ENCODE measurements at regions not wholly inside any gene's neighbourhood (a gene's known extent, or its start where the extent isn't known, plus 50 kb on each side); places are given as distances from the start of the nearest gene placed in this dataset.

DNA sequence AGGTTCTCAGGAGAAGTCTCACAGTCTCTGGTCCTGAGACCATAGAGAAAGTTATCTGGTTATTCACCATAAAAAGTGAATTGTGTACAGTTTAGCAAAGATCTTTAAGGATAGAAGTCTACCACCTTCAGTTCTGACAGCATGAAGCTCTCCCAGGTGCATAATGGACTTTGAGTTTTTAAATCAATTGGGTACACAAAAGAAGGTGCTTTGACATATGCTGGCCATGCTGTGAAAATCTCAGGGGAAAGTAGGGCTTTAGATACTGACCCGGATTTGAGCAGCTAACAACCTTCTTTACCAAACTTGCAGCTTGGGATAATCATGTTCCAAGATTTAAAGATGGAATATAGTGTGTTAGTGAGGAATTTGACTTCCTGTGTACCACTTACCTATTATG is 264.2 kb downstream of the ZSWIM6 start:
- ATAC-seq (ENCODE audit: low FRiP score) = no peak

DNA sequence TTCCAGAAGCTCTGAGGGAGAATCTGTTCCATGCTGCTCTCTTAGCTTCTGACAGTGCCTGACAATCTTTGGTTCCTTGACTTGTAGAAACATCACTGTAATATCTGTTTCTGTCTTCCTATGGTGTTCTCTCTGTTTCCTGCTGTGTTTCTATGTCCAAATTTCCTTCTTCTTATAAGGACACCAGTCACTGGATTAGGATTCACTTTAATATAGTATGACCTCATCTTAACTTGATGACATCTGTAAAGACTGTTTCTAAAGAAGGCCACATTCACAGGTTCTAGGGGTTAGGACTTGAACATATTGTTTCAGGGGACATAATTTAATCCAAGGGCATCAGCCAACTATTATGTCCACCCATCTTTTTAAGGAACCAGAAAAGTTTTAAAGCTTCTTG is 265.6 kb downstream of the ZSWIM6 start:
- H3K36me3 ChIP-seq (ENCODE audit: control insufficient read depth in 1 of 2, insufficient read depth in 2 of 2, low read length in 1 of 2) = no peaks in the 10 kb centered on the region
- no peak for ATAC-seq (ENCODE audit: low FRiP score)
- no peak overlapping the region for H3K4me3 ChIP-seq (ENCODE audit: low read length in 2 of 2)
- no peaks in the 10 kb centered on the region for H3K9me3 ChIP-seq (ENCODE audit: control insufficient read depth, low read length)
- H3K27ac ChIP-seq (ENCODE audit: low read depth in 1 of 2, low read length in 2 of 2) = no peak overlapping the region
- H3K4me1 ChIP-seq (ENCODE audit: control insufficient read depth in 1 of 2, insufficient read depth in 2 of 2, low read length in 2 of 2) = peaks cover 0 to 3% of the 10 kb centered on the region in 2 donors
- intact Hi-C loops (cut with DNase I) = no loop called here
- no peaks in the 10 kb centered on the region for H3K27me3 ChIP-seq (ENCODE audit: control insufficient read depth in 1 of 2, insufficient read depth in 2 of 2, low read length in 1 of 2)
- no peak for DNase-seq

More for the DNA sequence above, 264.2 kb downstream of the ZSWIM6 start:
- Histone ChIP-seq H3K27ac (ENCODE audit: low read depth in 1 of 2, low read length in 2 of 2) (no peak overlapping the region), H3K9me3 (ENCODE audit: control insufficient read depth, low read length) (no peaks in the 10 kb centered on the region), H3K4me1 (ENCODE audit: control insufficient read depth in 1 of 2, insufficient read depth in 2 of 2, low read length in 2 of 2) (peaks cover 0 to 3% of the 10 kb centered on the region in 2 donors), H3K4me3 (ENCODE audit: low read length in 2 of 2) (no peak overlapping the region), H3K27me3 (ENCODE audit: control insufficient read depth in 1 of 2, insufficient read depth in 2 of 2, low read length in 1 of 2) (no peaks in the 10 kb centered on the region), H3K36me3 (ENCODE audit: control insufficient read depth in 1 of 2, insufficient read depth in 2 of 2, low read length in 1 of 2) (no peaks in the 10 kb centered on the region)
- WGBS, 2 donors = 86 to 89% methylated on average over 1 of the region's 1 CpG
- intact Hi-C loops (cut with DNase I) = no loop called here
- no peak for DNase-seq

DNA sequence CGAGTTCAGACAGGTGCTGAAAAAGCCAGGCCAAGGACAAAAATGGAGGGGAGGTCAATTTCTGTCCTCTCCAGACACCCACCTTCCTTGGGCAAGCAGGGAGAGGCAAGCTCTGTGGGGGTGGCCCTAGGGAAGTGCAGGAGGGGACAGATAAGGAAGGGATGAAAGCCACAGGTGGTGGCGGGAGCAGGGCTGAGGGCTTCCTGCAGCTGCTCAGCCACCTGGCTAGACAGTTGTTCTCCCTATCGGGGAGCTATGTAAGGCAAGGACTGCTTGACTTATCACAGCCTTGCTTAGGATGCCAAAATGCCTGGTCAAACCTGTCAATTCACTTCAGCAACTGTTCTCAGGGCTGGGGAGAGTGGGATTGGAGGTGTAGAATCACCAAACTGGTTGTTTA is 266.1 kb downstream of the ZSWIM6 start:
- DNase-seq (no peak), ATAC-seq (ENCODE audit: low FRiP score) (no peak)
- Histone ChIP-seq H3K4me3 (ENCODE audit: low read length in 2 of 2) (no peak overlapping the region), H3K4me1 (ENCODE audit: control insufficient read depth in 1 of 2, insufficient read depth in 2 of 2, low read length in 2 of 2) (peaks cover 0 to 3% of the 10 kb centered on the region in 2 donors), H3K9me3 (ENCODE audit: control insufficient read depth, low read length) (no peaks in the 10 kb centered on the region), H3K36me3 (ENCODE audit: control insufficient read depth in 1 of 2, insufficient read depth in 2 of 2, low read length in 1 of 2) (no peaks in the 10 kb centered on the region), H3K27me3 (ENCODE audit: control insufficient read depth in 1 of 2, insufficient read depth in 2 of 2, low read length in 1 of 2) (no peaks in the 10 kb centered on the region), H3K27ac (ENCODE audit: low read depth in 1 of 2, low read length in 2 of 2) (no peak overlapping the region)
- intact Hi-C loops (cut with DNase I) = no loop called here
- 94 to 95% methylated on average over 3 of the region's 3 CpGs for WGBS, 2 donors

DNA sequence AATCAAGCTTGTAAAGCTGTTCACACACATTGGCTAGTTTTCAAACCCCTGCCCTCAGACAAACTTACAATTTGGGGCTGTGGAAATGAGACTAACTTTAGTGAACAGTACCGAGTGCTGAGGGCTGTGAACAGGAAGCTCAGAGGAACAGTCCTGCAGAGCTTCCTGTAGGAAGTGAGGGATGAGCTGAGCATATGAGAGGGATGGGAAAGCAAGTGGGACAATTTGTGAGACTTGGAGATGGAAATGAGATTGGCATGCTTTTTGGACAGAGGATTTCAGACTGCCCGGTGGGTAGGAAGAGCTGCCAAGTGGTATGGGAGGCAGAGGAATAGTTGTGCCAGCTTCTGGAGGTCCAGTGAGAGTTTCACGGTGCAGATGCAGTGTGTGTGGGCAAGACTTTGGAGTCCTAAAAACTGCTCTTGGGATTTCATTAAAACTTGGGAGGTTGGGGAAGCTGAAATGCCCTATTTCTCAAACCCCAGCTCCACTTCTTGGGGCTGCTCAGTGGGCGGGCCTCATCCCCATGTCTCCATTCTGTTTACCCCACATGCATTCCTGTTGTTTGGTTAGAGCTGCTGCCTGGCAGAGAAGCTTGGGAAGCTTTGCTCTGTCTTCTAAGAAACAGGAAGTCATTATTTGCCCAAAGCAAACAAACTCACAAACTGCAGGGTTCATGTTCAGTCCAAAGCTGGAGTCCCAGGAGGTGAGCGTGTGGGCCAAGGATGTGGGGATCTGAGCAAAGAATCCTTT is 267.5 kb downstream of the ZSWIM6 start:
- Histone ChIP-seq H3K36me3 (ENCODE audit: control insufficient read depth in 1 of 2, insufficient read depth in 2 of 2, low read length in 1 of 2) (no peaks in the 10 kb centered on the region), H3K27ac (ENCODE audit: low read depth in 1 of 2, low read length in 2 of 2) (no peak overlapping the region), H3K9me3 (ENCODE audit: control insufficient read depth, low read length) (no peaks in the 10 kb centered on the region), H3K4me1 (ENCODE audit: control insufficient read depth in 1 of 2, insufficient read depth in 2 of 2, low read length in 2 of 2) (peaks cover 0 to 3% of the 10 kb centered on the region in 2 donors), H3K4me3 (ENCODE audit: low read length in 2 of 2) (no peak overlapping the region), H3K27me3 (ENCODE audit: control insufficient read depth in 1 of 2, insufficient read depth in 2 of 2, low read length in 1 of 2) (no peaks in the 10 kb centered on the region)
- DNase-seq (no peak), ATAC-seq (ENCODE audit: low FRiP score) (peak; percentile 57)
- intact Hi-C loops (cut with DNase I) = no loop called here
- WGBS, 2 donors = 27 to 29% methylated on average over 5 of the region's 5 CpGs

DNA sequence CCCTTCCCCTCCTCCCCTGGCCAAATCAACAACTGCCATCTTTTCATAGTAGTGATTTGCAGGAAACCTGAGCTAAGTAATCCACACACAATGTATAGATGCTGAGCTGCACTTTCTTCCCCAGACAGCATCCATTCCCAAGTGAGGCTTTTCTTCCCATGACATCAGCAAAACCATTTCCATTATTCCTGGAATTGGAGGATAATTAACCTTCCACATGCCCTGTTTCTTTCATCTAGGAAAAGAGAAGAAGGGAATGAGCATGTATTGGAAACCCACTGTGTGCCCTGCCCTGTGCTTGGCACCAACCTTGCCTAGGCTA is 268.0 kb downstream of the ZSWIM6 start:
- Histone ChIP-seq H3K9me3 (ENCODE audit: control insufficient read depth, low read length) (no peaks in the 10 kb centered on the region), H3K36me3 (ENCODE audit: control insufficient read depth in 1 of 2, insufficient read depth in 2 of 2, low read length in 1 of 2) (no peaks in the 10 kb centered on the region), H3K27ac (ENCODE audit: low read depth in 1 of 2, low read length in 2 of 2) (no peak overlapping the region), H3K27me3 (ENCODE audit: control insufficient read depth in 1 of 2, insufficient read depth in 2 of 2, low read length in 1 of 2) (no peaks in the 10 kb centered on the region), H3K4me1 (ENCODE audit: control insufficient read depth in 1 of 2, insufficient read depth in 2 of 2, low read length in 2 of 2) (peaks cover 0 to 3% of the 10 kb centered on the region in 2 donors), H3K4me3 (ENCODE audit: low read length in 2 of 2) (no peak overlapping the region)
- ATAC-seq (ENCODE audit: low FRiP score) (no peak), DNase-seq (no peak)
- intact Hi-C loops (cut with DNase I) = no loop called here

DNA sequence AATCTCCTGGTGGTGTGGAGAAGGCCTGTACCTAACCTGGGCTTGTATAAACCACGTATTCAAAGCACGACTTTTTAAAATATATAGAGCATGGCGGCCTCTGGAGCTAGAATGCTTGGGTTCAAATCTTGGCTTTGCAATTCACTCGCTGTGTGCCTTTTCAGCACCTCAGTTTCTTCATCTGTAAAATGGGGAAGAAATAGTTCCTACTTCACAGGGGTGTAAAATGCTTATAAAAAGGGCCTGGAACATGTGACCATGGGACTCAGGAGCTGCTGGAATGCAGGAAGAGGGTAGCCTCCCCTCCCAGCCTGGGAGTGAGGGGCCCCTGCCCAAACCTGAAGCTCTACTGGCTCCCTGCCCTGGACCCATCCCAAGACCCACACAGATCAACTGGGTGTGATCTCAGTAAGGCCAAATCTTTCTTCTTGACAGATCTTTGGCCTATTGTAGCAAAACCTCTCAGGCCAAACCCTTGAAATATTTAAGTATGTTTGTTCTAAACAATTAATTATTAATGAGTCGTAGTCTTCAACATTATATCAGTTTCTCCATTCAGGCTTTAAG is 269.0 kb downstream of the ZSWIM6 start:
- no peak overlapping the region for H3K4me3 ChIP-seq (ENCODE audit: low read length in 2 of 2)
- no peak for ATAC-seq (ENCODE audit: low FRiP score)
- no peaks in the 10 kb centered on the region for H3K9me3 ChIP-seq (ENCODE audit: control insufficient read depth, low read length)
- WGBS, 2 donors = 77 to 84% methylated on average over 5 of the region's 5 CpGs
- intact Hi-C loops (cut with DNase I) = no loop called here
- H3K27me3 ChIP-seq (ENCODE audit: control insufficient read depth in 1 of 2, insufficient read depth in 2 of 2, low read length in 1 of 2) = no peaks in the 10 kb centered on the region
- H3K36me3 ChIP-seq (ENCODE audit: control insufficient read depth in 1 of 2, insufficient read depth in 2 of 2, low read length in 1 of 2) = no peaks in the 10 kb centered on the region
- no peak for DNase-seq
- H3K4me1 ChIP-seq (ENCODE audit: control insufficient read depth in 1 of 2, insufficient read depth in 2 of 2, low read length in 2 of 2) = peaks cover 0 to 3% of the 10 kb centered on the region in 2 donors
- no peak overlapping the region for H3K27ac ChIP-seq (ENCODE audit: low read depth in 1 of 2, low read length in 2 of 2)

DNA sequence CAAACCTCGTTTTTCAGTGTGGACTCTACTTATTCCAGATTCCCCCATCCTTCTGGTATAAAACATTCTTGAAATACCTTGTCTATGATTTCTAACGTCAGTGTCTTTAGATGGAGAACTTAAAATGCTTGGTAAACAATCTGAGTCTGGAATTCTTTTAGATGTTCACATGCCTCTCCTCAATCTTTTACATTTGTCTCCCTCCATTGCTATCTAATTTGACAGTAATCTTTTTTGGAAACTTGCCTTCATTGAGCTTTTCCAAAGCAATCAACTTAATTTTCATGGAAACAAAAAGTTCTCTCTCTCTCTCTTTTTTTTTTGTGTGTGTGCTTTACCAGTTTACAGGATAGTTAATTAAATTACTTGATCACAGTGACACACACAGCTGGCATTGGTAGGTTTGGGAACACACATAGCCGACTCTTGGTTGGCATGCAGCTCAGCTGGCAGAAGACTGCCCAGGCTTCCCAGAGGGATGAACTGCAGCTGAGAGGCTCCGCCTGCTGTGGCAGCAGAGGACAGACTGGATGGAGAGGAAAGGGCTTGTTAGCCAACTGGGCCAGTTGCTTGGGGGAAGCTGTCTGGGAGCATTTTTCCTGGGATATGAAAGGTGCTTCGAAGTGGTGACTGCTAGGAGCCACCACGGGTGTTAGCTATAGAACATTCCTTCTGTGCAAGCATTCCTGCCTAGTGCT is 271.3 kb downstream of the ZSWIM6 start:
- WGBS, 2 donors = 17 to 18% methylated on average over 6 of the region's 6 CpGs
- intact Hi-C loops (cut with DNase I) = no loop called here
- H3K4me1 ChIP-seq (ENCODE audit: control insufficient read depth in 1 of 2, insufficient read depth in 2 of 2, low read length in 2 of 2) = peaks cover 0 to 3% of the 10 kb centered on the region in 2 donors
- DNase-seq = peak in 1 of 2 donors; percentile 48
- no peaks in the 10 kb centered on the region for H3K36me3 ChIP-seq (ENCODE audit: control insufficient read depth in 1 of 2, insufficient read depth in 2 of 2, low read length in 1 of 2)
- ATAC-seq (ENCODE audit: low FRiP score) = peak; percentile 44
- H3K27me3 ChIP-seq (ENCODE audit: control insufficient read depth in 1 of 2, insufficient read depth in 2 of 2, low read length in 1 of 2) = no peaks in the 10 kb centered on the region
- H3K4me3 ChIP-seq (ENCODE audit: low read length in 2 of 2) = no peak overlapping the region
- no peak overlapping the region for H3K27ac ChIP-seq (ENCODE audit: low read depth in 1 of 2, low read length in 2 of 2)
- H3K9me3 ChIP-seq (ENCODE audit: control insufficient read depth, low read length) = no peaks in the 10 kb centered on the region

DNA sequence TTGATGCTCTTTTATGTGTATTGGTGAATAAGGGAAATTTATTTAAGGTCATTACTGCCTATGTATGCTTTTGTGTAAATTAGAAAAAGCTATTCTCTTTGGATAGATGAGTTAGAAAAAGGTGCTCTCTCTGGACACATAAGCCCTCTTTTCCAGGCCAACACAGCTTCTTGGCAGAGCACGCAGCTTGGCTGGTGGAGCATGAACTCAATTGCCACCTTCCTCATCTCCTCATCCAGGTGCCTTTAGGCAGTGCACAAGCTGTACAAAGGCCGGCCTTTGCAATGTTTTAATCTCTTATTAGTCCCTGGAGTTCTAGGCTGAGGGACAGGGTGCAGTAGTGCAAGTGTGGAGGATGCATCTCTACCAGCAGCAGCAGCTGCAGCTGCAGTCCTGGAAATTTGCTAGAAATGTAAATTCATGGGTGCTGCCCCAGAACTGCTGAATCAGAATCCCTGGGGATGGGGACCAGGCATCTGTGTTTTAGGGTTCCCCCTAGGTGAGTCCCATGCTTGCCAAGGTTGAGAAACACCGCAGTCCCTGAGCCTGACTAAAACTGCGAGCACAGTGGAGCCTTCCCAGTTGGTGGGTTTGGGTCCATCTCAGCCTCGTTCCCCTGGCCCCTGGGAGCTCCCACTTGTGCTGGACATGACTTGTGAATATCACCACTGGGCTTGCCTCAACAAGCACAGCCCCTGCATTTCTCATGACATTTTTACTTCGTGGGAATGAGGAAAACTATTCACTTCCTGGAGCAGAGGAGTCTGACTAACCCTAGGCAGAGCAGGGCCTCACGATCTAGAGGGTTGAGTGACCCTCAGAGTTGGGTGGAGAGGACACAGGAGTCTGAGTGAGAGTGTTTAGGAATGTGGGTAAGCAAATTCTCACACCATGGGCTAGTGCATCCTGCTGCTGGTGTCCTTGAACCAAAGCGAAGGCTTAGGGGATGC is 272.3 kb downstream of the ZSWIM6 start:
- WGBS, 2 donors = 82% methylated on average over 8 of the region's 8 CpGs
- Histone ChIP-seq H3K27ac (ENCODE audit: low read depth in 1 of 2, low read length in 2 of 2) (no peak overlapping the region), H3K9me3 (ENCODE audit: control insufficient read depth, low read length) (no peaks in the 10 kb centered on the region), H3K27me3 (ENCODE audit: control insufficient read depth in 1 of 2, insufficient read depth in 2 of 2, low read length in 1 of 2) (no peaks in the 10 kb centered on the region), H3K4me3 (ENCODE audit: low read length in 2 of 2) (no peak overlapping the region), H3K4me1 (ENCODE audit: control insufficient read depth in 1 of 2, insufficient read depth in 2 of 2, low read length in 2 of 2) (peaks cover 0 to 3% of the 10 kb centered on the region in 2 donors), H3K36me3 (ENCODE audit: control insufficient read depth in 1 of 2, insufficient read depth in 2 of 2, low read length in 1 of 2) (no peaks in the 10 kb centered on the region)
- ATAC-seq (ENCODE audit: low FRiP score) (no peak), DNase-seq (no peak)
- intact Hi-C loops (cut with DNase I) = no loop called here
